OCI-LY7 (cell line): ENCODE measurements at regions not wholly inside any gene's neighbourhood (a gene's known extent, or its start where the extent isn't known, plus 50 kb on each side); places are given as distances from the start of the nearest gene placed in this dataset.

Source experiments
- BruUV-seq: library from RNA; stranded (reverse); fragments of 400-500 nt; replicated peaks from 2 replicates; lab custom pipeline; 2021; lab: Mats Ljungman, UMichigan
- CTCF ChIA-PET: fragments of 300-600 bp; sonication (Branson Sonifier 250); formaldehyde crosslinking; loops from one replicate; lab custom pipeline; 2022; ENCODE audit warnings: antibody characterized with exemption; ENCODE audit not compliant: unreplicated experiment; lab: Charles Lee
- POLR2A ChIA-PET: fragments of 300-600 bp; sonication (Branson Sonifier 250); formaldehyde crosslinking; loops from one replicate; lab custom pipeline; 2022; ENCODE audit warnings: antibody characterized with exemption; lab: Charles Lee
- DNase-seq: peaks from one replicate; pipeline ENCODE4 v3.0.0-alpha.2; 2015; ENCODE audit warnings: low spot score
- H2AFZ ChIP-seq: fragments of 200-600 bp; sonication (generic), shearing (Covaris generic); 2 replicates; pipeline ENCODE4 v1.6.1; 2014; ENCODE audit warnings: mild to moderate bottlenecking, antibody characterized with exemption, low read length, moderate library complexity
- H3K27ac ChIP-seq: fragments of 200-600 bp; sonication (generic); 2 replicates; pipeline ENCODE4 v1.5.1; 2014; ENCODE audit warnings: mixed run types, low read depth, mild to moderate bottlenecking, moderate library complexity, low read length, inconsistent platforms; ENCODE audit not compliant: poor library complexity, severe bottlenecking
- H3K36me3 ChIP-seq: fragments of 200-600 bp; sonication (generic); 2 replicates; pipeline ENCODE4 v1.6.1; 2014; ENCODE audit warnings: mild to moderate bottlenecking, antibody characterized with exemption, low read length, moderate library complexity, mixed read lengths; ENCODE audit not compliant: insufficient read depth
- H3K4me1 ChIP-seq: fragments of 200-600 bp; sonication (generic); 2 replicates; pipeline ENCODE4 v1.5.1; 2014; ENCODE audit warnings: mild to moderate bottlenecking, low read length; ENCODE audit not compliant: insufficient read depth, poor library complexity, severe bottlenecking
- H3K4me2 ChIP-seq: fragments of 200-600 bp; sonication (generic); 2 replicates; pipeline ENCODE4 v1.6.1; 2014; ENCODE audit warnings: mild to moderate bottlenecking, low read length
- H3K4me3 ChIP-seq: fragments of 200-600 bp; sonication (generic); 2 replicates; pipeline ENCODE4 v1.5.1; 2014; ENCODE audit warnings: mild to moderate bottlenecking, low read depth, low read length; ENCODE audit not compliant: poor library complexity, severe bottlenecking
- H3K79me2 ChIP-seq: fragments of 200-600 bp; sonication (generic); 2 replicates; pipeline ENCODE4 v1.6.1; 2016; ENCODE audit warnings: low read depth, mild to moderate bottlenecking, low read length, moderate library complexity, mixed read lengths; ENCODE audit not compliant: insufficient read depth
- H3K9me2 ChIP-seq: fragments of 200-600 bp; sonication (generic); 2 replicates; pipeline ENCODE4 v1.6.1; 2016; ENCODE audit warnings: mild to moderate bottlenecking, low read length, mixed read lengths; ENCODE audit not compliant: insufficient read depth
- H3K9me3 ChIP-seq: fragments of 200-600 bp; sonication (generic); 2 replicates; pipeline ENCODE4 v1.6.1; 2014; ENCODE audit warnings: mild to moderate bottlenecking, mixed run types, low read length, mixed read lengths
- H4K20me1 ChIP-seq: fragments of 200-600 bp; sonication (generic); 2 replicates; pipeline ENCODE4 v1.6.1; 2014; ENCODE audit warnings: mild to moderate bottlenecking, antibody characterized with exemption, low read length, moderate library complexity, mixed read lengths; ENCODE audit not compliant: insufficient read depth
- EZH2phosphoT487 ChIP-seq: fragments of 200-600 bp; sonication (generic); IDR thresholded peaks from 2 replicates; pipeline ENCODE4 v1.6.1; 2018; ENCODE audit warnings: low read depth, borderline replicate concordance, mild to moderate bottlenecking, mixed run types, antibody characterized with exemption, low read length, moderate library complexity, mixed read lengths
- intact Hi-C: fragments of 100-400 bp; cut with micrococcal nuclease; formaldehyde crosslinking; loops from one replicate; pipeline ENCODE4 v1.10.0; 2022; ENCODE audit not compliant: unreplicated experiment
- TF ChIP-seq, protein P1 (sequence below): fragments of 200-600 bp; sonication (generic); conservative IDR thresholded peaks from 2 replicates; pipeline ENCODE4 v1.5.1; 2014; ENCODE audit warnings: mild to moderate bottlenecking, antibody characterized with exemption, low read length, moderate library complexity, mixed read lengths

DNA sequence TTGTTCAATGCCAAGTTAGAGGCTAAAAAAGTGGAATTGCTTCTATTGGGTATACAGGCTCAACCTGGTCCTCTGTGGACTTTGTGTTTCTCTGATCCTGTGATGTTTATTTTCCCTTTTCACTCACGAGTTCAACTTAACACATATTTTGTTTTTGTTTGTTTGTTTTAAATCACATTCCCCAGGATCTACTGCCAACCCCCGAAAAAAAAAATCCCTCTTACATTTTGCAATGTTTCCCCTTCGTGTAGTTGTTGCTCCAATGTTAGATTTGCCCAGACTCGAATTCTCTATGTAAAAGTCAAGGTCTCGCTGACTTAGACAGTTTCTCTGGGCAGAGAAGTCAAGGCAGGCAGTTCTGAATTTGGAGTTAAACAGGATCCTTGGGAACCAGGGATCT is 876.4 kb downstream of the CCSER2 start:
- Histone ChIP-seq H3K36me3 (no peaks in the 10 kb centered on the region), H2AFZ (no peak overlapping the region), H3K9me2 (no peaks in the 10 kb centered on the region), H4K20me1 (no peaks in the 10 kb centered on the region), H3K9me3 (no peaks in the 10 kb centered on the region), H3K27ac (no peak overlapping the region), H3K4me3 (no peak overlapping the region), H3K4me2 (no peak overlapping the region), H3K4me1 (no peaks in the 10 kb centered on the region), H3K79me2 (no peaks in the 10 kb centered on the region)
- DNase-seq: no peak
- BruUV-seq: no TSS peak
- POLR2A ChIA-PET: no interaction called here
- no peak for TF ChIP-seq EZH2phosphoT487
- TF ChIP-seq, protein P1, sequence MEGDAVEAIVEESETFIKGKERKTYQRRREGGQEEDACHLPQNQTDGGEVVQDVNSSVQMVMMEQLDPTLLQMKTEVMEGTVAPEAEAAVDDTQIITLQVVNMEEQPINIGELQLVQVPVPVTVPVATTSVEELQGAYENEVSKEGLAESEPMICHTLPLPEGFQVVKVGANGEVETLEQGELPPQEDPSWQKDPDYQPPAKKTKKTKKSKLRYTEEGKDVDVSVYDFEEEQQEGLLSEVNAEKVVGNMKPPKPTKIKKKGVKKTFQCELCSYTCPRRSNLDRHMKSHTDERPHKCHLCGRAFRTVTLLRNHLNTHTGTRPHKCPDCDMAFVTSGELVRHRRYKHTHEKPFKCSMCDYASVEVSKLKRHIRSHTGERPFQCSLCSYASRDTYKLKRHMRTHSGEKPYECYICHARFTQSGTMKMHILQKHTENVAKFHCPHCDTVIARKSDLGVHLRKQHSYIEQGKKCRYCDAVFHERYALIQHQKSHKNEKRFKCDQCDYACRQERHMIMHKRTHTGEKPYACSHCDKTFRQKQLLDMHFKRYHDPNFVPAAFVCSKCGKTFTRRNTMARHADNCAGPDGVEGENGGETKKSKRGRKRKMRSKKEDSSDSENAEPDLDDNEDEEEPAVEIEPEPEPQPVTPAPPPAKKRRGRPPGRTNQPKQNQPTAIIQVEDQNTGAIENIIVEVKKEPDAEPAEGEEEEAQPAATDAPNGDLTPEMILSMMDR: no peak
- CTCF ChIA-PET: no interaction called here
- intact Hi-C loops: no loop called here

DNA sequence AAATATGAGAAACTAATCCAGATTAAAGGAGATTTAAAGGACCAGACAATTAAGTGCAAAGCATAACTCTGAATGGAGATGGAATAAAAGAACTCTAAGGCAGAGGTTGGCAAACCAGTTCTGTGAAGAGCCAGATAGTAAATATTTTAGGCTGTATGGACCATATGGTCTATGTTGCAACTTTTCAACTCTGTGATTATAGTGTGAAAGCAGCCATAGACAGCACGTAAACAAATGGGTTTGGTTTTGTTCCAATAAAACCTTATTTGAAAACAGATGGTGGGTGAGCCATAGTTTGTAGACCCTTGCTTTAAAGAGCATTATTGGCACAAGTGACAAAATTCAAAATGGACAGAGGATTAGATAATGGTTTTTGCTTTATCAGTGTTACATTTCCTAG is 884.1 kb downstream of the CCSER2 start:
- H3K4me1 ChIP-seq: no peaks in the 10 kb centered on the region
- ChIA-PET CTCF (no interaction called here), POLR2A (no interaction called here)
- no peaks in the 10 kb centered on the region for H3K36me3 ChIP-seq
- no peaks in the 10 kb centered on the region for H3K9me2 ChIP-seq
- DNase-seq: no peak
- H3K27ac ChIP-seq: no peak overlapping the region
- TF ChIP-seq, protein P1: no peak
- TF ChIP-seq EZH2phosphoT487: no peak
- no TSS peak for BruUV-seq
- H3K79me2 ChIP-seq: no peaks in the 10 kb centered on the region
- no peaks in the 10 kb centered on the region for H4K20me1 ChIP-seq
- intact Hi-C loops: no loop called here
- no peak overlapping the region for H3K4me3 ChIP-seq
- H3K9me3 ChIP-seq: no peaks in the 10 kb centered on the region
- no peak overlapping the region for H2AFZ ChIP-seq
- no peak overlapping the region for H3K4me2 ChIP-seq

DNA sequence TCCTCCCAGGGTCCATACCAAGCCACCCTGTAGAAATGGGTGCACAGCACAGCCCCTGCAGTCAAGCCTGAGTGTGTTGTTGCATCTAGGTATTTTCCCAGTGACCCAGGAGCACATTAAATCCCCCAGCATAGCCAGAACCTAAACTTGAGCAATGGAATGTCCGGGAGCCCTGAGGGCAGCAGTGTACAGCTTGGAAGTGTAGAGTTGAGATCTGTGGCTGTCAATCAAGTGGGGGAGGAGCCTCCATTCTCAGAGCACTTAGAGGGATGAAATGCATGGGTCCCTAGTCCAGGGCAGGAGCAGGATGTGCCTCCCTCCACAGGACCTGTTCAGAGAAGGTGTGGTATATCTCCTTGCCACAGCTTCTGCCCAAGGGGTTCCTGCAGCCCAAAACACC is 885.1 kb downstream of the CCSER2 start:
- no peaks in the 10 kb centered on the region for H4K20me1 ChIP-seq
- POLR2A ChIA-PET: interaction anchor here (0.5 kb wide), 1 partner anchor 180 kb away, joined by 5 read pairs; no protein-coding TSS in a partner anchor
- no peak for DNase-seq
- H3K4me2 ChIP-seq: no peak overlapping the region
- no peaks in the 10 kb centered on the region for H3K79me2 ChIP-seq
- no peaks in the 10 kb centered on the region for H3K9me3 ChIP-seq
- H3K9me2 ChIP-seq: no peaks in the 10 kb centered on the region
- H3K4me3 ChIP-seq: no peak overlapping the region
- no peaks in the 10 kb centered on the region for H3K4me1 ChIP-seq
- BruUV-seq: no TSS peak
- intact Hi-C loops: no loop called here
- H3K27ac ChIP-seq: no peak overlapping the region
- H3K36me3 ChIP-seq: no peaks in the 10 kb centered on the region
- CTCF ChIA-PET: no interaction called here
- TF ChIP-seq, protein P1: no peak
- no peak overlapping the region for H2AFZ ChIP-seq
